Activated CD4-positive, CD25-positive, alpha-beta regulatory T cell (primary cell): ENCODE measurements at regions not wholly inside any gene's neighbourhood (a gene's known extent, or its start where the extent isn't known, plus 50 kb on each side); places are given as distances from the start of the nearest gene placed in this dataset.

Source experiments
- DNase-seq, 4 experiments: peaks; one replicate each; lab custom pipeline; 2025; lab: John Stamatoyannopoulos, UW

DNA sequence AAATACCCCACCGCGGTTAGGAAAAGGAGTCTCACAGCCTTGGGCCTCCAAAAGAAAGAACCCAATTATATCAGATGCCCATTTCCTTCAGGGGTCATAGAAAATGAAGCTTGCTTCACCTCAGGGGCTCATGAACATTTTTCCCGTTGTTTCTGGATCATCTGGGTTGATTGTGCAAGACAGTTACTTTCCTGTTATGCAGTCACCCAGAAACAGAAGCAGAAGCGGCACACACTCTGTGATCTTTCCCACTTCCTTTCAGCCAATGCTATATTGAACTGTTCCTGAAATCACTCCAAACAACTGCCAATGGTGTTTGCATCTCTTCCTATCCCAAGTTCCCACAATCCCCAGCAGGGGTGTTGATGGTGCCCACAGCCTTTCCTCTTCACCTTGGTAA, 295.6 kb upstream of the RASGRP1 start:
- DNase-seq, result no peak

DNA sequence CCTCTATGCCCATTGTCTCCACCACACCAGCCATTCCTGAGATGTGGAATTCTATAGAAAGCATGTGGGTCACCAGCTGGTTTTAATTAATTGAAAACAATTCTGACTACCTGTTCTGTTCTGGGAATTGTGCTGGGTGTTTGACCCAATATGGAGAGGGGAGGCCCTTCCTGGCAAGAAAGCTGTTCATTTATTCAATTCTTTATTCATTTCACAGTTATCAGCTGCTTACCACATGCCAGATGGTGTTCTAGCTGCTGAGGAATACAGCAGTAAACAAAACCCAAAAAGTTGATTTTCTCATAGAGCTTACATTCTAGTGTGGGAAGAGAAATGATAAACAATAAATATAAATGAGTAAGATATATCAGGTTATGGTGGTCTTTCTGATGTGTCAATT, 296.1 kb upstream of the RASGRP1 start:
- DNase-seq, result no peak

DNA sequence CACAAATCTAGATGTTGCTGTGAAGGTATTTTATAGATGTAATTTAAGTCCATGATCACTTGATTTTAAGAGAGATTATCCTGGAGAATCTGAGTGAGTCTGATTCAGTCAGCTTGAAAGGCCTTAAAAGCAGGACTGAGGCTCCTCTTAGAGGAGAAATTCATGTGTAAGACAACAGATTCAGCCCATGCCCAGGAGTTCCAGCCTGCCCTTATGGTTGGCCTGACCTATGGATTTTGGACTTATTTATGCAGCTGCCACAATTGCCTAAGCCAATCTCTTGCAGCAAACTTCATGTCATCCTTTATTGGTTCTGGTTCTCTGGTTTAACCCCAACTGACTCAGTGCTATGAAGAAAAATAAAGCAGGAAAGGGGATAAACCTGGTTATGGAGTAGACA, 296.5 kb upstream of the RASGRP1 start:
- no peak for DNase-seq

DNA sequence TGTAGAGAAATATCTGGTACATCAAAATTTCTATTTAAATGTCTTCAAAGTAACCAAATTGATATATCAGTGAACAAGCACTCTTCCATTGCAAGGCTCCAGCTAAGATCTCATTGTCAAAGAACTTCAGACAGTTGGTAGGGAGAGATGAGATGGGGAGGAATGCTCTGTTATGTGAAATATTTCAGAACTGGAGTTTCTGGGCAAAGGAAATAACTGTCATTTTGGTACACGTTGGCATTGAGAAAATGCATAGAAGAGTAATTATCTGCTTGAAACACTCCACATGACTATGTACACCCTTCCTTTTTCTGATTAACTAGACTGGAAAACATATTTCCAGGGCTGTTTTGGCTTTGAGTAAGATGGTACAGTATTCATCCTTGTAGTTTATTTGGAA, 297.5 kb upstream of the RASGRP1 start:
- no peak for DNase-seq

DNA sequence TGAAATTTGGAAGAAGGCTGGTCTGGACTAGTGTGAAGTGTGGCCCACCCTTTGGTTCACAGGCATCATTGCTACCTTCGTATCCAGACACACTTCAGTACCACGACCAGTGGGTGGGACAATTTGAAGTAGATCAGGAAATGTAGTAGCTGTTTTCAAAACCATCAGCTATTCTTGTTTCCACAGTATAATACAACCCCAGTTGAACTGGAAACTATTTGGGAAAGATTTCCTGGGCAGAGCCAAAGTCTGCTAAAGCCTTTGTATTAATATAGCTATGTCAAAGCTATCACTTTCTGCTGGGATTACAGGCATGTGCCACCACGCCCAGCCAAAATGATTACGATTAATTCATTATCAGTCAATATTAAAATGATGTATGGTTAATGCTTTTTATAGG, 298.8 kb upstream of the RASGRP1 start:
- DNase-seq, result no peak

DNA sequence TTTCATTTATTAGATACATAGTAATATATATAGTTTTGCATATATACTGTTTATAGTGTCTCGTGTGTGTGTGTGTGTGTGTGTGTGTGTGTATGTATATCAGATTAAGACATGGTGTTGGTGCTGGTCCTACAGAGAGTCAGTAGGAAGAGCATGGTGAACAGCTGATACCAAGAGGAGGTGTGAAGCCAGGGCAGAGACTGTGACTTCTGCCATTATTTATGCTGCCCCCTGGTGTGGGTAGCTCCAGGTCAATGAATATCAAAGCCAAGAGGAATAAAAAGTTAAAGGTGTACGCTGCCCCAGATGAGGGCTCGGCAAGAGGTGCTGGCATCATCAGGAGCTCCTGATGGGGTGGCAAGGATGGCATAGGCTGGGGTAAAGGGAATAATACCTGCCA, 299.5 kb upstream of the RASGRP1 start:
- no peak for DNase-seq

DNA sequence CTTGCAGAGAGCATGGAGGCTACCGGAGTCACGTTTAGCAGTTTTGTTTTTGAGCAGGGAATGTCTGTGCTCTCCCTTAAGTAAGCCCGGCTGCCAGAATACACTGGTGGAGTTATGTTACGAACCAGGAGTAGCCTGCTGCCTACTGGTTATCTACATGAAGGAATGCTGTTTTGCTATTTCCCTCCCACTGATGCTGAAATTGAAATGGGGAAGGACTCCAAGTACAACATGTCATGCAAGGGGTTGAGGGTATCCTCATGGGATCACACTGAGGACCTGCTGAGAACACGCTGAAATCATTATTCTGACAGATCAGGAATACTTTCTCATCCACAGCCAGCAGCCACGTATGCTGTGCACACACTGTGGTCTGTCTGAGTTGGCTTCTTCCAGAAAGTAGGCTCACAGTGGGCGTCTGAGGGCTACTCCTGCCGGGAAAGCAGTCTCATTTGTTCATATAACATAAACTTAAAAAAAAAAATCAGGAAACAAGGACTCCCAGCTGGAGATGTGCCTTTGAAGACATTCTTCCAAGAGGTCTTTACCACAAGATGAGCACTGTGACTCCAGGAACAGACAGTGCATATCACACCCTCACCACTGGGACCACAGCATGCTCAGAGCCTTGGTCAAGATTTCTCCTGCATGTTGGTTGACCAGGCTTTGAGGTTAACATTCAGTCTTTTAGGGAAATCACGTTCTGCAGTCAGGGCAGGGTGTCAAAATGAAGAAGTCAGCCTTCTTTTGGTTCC, 300.4 kb upstream of the RASGRP1 start:
- DNase-seq, result no peak

DNA sequence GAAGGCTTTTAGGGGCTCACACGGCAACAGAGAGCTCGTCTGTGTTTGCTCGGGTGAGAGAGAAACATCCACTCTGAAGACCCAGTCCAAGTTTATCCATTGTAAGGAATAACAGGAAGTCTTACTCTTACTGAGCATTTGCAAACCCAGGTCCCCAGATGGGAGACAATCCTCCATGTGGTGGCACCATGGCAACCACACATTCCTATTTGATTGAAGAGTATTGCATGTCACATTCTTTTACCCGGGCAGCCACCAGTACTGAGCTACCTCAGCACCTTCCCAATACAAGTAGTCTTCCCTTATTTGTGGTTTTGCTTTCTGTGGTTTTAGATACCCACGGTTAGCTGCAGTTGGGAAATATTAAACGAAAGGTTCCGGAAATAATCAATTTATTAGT, 302.9 kb upstream of the RASGRP1 start:
- no peak for DNase-seq

DNA sequence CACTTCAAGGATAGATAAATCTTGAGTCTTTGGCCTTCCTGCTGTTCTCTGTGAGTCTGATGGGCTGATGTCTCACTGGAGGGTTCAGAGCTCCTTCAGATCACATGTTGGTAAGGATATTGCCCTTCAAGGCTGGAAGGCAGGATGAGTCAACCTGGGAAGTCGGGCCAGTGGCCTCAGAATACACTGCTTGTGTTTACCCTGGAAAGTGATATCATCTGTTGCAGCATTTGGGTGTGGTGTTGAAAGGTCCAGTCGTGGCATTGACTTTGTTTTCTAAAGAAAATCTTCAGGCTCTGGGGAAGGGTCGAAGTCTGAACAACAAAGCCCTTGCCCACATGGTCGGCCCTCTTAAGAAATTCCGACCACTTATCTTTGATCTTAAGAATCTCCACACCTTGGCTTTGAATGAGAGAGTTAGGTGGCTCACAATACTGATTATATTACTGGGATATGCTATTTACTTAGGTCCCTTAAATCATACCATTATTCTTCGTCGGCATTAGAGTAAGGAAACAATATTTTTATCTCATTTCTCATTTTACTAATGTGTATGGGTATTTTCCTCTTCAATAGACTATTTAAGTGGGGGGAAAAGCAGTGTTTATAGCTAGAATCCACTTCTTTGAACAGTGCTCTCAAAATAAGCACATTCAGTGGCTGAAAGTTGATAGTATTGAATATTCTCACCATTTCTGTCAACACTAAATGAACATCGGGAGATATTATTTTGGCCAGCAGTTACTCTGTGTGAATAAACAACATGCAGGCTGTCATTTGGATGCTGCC, 303.9 kb upstream of the RASGRP1 start:
- no peak for DNase-seq

DNA sequence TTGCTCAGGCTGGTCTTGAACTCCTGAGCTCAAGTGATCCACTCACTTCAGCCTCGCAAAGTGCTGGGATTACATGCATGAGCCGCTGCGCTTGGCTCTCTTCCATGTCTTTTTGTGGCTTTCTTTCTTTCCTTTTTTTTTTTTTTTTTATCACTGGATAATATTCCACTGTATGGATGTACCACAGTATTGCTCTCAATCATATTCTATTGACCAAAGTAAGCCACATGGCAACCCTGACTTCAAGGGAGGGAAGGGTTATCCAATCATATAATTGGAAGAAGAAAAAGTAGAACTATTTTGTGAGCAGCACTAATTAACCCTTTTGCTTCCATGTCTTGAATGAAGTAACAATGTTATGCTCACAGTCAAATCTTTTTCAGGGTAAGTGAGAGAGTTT, 307.0 kb upstream of the RASGRP1 start:
- DNase-seq, result no peak

DNA sequence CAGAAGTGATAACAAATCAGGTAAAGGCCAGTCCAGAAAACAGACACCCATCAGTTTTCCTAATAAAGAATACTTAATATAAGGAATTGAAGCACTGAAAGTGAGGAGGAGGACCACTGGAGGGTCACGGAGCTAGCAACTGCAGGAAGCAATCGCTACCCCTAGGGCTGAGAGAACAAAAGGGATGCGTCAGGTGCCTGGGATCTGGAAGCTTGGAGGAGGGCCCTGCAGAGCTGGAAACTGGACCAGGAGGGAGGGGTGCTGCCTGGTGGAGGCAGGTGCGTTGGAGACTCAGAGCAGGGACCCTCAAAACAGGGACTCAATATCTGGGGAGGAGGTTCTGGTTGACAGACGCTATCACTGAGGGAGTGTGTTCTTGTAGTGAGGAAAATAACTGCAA, 308.1 kb upstream of the RASGRP1 start:
- DNase-seq, result no peak

DNA sequence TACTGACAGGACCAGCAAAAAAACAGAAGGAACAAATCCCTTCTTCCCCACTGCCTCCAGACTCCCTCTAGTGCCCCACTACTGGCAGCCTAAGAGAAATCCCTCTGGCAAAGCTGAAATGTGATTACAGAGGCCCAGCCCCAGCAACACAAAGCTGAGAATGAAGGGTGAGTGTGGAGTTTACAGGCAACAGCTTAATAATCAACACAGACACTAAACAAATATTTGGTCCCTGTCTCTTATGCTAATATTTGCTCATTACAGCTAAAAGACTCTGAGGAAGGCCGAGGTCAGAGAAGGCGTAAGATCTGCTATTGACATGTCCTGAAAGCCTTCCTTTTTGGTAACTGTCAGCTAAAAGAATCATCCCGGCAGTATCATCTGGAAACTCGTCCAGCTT, 308.5 kb upstream of the RASGRP1 start:
- no peak for DNase-seq

DNA sequence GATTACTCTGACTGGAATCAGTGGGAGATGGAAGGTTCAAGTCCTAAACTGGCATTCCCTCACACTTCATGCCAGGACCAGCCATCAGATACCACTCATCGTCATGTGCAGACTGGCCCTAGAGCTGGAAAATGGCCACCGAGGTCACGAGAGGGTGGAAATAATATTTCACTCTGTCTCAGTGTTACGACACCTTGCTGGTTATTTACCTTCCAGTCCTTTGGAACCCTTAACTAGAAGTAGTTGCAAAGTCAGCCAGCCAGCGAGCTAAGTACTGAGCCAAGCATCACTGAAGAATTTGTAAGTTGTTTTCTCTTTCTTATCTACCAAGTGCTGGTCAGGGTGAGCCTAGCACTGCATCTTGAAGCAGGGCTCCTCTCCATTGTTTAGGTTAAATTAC, 309.9 kb upstream of the RASGRP1 start:
- no peak for DNase-seq

DNA sequence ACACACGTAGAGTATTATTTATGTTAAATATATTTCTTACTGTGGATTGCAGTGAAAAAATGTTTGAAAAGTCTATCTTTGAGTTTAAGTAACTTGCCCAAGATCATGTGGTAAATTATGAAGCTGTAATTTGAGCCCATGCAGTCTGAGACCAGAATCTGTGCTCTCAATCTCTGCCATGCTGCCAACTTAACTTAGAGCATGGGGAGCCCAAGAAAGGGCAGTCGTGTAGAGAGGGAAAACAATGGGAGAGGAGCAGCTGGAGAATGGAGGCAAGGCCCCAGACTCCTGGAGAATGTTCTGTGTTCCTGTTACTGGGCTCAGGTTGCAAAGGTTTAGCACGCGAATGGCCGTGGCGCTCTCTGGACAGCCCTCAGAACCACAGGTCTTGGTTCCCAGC, 311.6 kb upstream of the RASGRP1 start:
- DNase-seq, result no peak

DNA sequence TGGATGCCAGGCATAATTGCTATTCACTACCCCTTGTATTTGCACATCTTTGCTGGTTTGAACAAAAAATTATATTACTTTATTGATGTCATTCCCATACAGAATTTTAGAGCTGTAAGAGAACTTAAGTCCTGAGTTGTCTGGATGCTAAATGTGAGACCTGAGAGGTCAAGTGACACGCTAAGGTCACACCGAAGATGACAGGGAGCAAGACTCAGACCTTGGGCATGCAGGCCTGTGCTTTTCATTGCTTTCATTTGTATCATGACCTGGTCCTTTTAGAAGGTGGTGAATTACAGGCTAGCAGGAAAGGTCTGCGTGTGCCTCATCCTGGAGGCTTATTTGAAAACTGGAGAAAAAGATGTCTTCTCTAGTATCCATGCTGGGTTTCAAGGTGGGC, 312.0 kb upstream of the RASGRP1 start:
- no peak for DNase-seq

DNA sequence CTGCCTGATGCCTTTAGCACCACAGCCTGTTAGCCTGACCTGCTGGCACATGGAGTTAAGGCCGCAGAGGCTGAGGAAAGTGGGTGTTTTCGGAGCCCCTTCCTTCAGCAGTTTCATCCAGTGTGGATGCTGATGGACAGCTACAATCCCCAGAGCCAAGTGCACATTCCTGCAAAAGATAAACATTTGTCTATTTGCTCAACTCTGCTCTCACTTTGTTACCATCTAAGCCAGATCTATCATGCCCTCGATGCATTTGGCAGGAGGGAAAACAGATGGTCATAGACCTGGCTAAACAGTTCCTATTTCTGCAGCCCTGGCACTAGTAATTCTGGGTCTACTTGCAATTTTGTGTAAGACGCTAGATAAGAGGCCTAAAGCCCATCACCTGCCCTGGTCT, 312.9 kb upstream of the RASGRP1 start:
- no peak for DNase-seq

DNA sequence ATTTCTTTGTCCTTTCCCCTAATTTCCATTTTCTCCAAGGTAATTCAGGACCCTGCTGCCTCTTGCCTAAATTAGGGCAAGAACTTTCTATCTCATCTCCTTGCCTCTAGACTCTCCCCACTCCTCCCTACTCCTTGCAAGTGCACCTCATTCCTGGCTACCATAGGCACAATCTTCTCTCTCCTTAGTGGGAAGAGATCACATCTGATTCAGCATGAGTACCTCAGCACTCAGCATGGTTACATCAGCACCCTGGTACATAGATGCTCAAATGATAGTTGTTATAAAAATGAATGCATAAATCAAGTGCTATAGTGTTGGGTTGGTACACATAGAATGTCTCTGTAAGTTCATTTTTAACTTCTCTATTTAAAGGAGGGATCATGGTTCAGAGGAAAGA, 313.4 kb upstream of the RASGRP1 start:
- no peak for DNase-seq

DNA sequence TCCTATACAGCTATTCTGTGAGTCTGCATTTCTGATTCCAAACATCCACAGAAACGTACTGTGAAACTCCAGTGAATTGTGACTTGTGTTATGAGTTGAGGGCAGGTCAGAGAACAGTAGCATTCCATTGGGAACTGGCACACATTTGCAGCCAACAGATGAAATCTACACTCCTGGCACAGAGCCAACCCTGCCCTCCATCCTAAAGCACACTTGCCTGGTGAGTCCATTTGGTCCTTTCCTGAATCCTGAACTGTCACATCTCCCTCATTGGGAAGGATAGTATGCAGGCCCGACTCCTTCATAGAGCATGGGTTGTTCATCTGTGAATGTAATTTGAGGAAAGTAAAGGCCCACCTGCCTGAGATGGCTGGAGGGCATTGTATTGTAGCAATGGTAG, 314.3 kb upstream of the RASGRP1 start:
- no peak for DNase-seq

DNA sequence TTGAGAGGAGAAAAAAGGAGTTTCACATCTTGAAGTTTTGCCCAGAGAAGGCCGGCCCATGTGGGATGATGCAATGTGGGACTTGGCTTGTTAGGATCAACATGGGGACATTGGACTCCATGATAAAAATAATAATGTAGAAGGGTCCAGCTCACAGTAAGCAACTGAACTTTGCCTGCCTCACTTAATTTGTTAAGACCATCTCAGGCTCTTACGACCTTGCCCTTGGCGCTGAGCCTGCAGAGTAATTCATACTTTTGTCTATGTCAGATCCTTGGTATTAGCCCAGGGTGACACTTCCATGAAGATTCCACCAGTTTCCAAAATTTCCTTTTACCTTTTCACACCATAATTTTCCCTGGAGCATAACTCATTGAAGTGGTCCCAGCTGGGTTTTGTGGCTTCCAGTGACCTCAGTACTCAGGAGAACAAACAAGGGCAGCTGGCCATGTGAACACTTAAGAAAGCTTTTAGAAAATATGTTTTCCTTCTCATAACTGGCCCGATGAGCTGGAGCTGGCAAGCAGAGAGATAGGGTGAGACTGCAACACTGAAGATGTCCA, 315.4 kb upstream of the RASGRP1 start:
- no peak for DNase-seq

DNA sequence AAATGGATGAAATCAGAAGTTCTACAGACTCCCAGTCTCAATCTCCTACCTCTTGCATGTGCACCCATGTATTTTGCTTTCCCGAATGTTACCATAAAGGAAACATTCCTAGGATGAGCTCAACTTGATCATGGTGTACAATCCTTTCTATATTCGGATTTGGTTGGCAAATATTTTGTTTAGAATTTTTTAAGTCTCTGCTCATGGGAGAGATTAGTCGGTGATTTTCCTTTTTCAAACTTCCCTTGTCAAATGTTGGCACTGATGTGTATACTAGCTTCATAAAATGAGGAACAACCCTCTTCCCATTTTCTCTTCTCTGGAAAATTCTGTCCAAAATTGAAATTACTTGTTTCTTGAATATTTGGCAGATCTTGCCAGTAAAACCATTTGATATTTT, 317.6 kb upstream of the RASGRP1 start:
- DNase-seq, result no peak

DNA sequence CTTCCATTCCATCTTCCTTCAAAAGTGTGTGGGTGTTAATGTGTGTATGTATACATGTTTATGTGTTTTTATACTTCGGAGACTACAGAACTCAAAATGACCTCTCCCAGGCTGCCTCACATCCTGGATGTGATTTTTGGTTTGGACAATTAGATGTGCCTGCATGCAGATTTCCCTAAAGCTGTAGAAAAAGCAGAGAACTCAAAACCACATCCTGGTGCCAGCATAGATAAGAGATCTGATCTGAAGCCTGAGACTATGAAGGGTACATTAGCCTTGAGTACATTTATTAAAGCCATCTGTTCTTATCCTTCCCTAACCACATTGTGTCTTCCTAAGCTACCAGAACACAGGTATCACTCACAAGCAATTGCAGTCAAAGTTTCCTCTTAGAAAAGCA, 319.4 kb upstream of the RASGRP1 start:
- DNase-seq, result no peak

DNA sequence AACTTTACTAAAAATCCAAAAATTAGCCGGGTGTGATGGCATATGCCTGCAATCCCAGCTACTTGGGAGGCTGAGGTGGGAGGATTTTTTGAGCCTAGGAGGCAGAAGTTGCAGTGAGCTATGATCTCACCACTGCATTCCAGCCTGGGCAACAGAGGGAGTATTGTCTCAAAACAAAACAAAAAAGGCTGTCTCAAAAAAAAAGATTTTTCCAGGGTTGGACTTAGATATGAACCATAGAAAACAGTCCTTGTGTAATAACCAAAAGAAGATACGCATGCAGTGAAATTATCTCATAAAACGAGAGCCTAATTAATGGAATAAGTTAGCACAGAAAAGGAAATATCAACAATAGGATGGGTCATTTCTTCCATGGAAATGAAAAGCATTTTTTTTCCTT, 320.4 kb upstream of the RASGRP1 start:
- DNase-seq, result no peak

DNA sequence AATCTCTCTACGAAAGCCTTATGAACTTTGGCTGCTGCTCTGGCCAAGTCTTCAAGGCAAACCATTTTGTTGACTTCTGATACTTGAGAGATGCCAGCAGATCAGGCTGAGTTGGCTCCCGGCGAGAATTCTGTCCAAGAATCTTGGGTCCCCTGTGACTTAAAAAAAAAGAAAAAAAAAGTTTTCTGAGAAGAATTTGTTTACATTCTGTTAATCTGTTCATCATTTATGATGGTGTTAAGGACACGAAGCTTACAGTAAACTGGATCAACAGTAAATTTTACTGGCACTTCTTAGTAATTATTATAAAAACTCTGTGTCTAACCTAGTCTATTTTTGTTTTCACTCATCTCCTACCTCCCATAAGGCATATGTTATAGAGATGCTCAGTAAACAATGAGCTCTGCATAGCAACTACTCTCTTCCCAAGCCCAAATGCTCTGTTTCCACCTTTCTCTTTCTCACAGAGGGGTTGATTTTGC, 320.9 kb upstream of the RASGRP1 start:
- no peak for DNase-seq
